GM19455 (cell line): ENCODE measurements at regions not wholly inside any gene's neighbourhood (a gene's known extent, or its start where the extent isn't known, plus 50 kb on each side); places are given as distances from the start of the nearest gene placed in this dataset.
A peak's percentile ranks its signal among the peaks of the same experiment; 100 is the strongest.
"Not testable (repeated sequence)": the region's sequence is repeated elsewhere in the genome, so short reads cannot be mapped to it uniquely, and the experiment has no call there.

Experiments used
- ATAC-seq: cut with Tn5 transposase; IDR thresholded peaks from one replicate; pipeline ENCODE4 v1.9.1; 2021; ENCODE audit not compliant: unreplicated experiment

DNA sequence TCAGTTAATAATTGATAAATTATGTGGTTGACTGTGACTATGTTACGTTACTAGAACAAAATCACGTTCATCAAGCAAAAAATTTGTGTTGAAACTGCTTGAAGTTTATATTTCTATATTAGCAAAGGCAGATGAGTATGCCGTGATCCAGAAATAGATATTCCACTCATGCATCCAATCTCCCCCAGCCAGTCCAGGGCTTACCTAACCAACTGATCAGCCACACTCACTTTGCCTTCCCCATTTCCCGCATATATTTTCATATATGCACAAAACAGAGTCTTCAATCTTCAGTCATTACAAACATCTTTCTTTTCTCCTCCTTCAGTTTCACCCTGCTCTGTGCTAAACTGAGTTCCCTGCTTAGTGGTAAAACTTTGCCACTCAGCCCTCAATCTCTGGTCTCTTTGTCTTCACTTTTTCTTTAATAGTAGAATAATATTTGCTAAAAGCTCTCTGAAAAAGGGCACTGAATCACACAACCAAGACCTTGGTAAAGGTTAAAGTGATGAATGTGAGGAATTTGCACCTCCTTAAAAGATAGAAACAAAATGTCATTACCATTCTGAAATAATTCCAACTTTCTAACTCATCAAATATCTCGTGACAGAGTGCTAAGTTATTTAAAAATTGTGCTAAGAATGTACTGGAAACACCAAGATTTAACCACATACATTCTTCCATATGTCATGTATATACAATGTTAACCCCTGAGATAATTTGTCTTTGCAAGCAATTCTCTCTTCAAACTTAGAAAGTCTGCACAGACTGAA is 893.2 kb upstream of the CRIM1 start:
- ATAC-seq = no peak

DNA sequence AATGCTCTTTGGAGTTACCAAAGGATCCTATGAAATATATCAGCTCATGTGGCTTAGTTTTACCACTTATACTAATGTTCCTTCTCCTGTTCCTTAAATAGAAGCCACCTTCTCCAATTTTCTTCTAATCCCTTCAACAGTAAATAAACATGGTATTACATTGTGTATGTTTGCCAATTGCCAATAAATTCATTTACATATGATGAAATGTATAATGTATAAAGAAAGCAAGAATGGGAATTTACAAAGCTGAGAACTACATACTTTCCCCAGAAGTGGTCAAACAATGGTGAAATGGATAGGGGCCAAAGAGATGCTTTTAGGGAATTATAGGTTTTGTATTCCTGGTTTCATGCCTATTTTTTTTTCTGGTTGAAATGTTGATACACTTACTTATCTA is 894.2 kb upstream of the CRIM1 start:
- ATAC-seq = no peak

GRCh38 chr2:35454966-35455638 is 900.5 kb upstream of the CRIM1 start:
- ATAC-seq = no peak

GRCh38 chr2:35447821-35448220 is 907.8 kb upstream of the CRIM1 start:
- ATAC-seq = no peak

GRCh38 chr2:35447215-35447614 is 908.4 kb upstream of the CRIM1 start:
- ATAC-seq = no peak

DNA sequence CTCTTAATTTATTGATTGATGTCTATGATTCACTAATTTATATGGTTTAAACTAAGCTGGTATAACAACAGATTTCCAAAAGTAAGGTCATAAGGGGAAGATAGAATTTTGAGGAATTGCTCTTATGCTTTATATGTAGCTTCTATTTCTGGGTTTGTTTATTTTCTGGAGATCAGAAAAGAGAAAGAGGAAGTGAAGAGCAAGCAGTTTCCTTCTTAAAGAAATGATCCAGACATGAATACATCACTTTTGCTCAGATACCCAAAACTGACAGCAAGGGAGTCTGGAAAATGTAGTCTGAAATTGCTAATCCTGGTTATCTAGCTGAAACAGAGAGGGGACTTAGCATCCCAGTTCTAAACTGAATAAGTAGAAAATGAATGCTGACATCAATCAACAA is 912.5 kb upstream of the CRIM1 start:
- ATAC-seq = no peak

GRCh38 chr2:35441575-35441974 is 914.0 kb upstream of the CRIM1 start:
- not testable (repeated sequence) for ATAC-seq

DNA sequence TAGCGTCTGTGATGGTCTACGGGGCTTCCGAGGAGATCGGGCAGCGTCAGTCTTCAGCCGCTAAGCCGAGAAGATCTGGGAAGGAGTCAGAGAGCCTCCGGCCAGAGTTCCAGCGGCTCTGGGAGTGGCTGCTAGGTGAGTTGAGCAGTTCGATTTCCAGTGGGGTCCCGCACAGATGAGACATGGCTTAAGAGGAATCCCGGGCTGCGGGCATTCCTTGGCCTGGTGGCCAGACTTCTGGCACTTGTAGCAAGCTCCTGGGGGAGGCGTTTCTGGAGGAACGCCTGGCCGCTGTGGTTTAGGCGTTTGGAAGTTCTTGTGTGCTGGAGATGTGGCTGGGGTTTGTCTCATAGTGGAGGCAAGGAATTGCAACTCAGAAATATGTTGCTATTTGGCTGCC is 915.3 kb upstream of the CRIM1 start:
- ATAC-seq = not testable (repeated sequence)

GRCh38 chr2:35436893-35437292 is 918.7 kb upstream of the CRIM1 start:
- ATAC-seq = not testable (repeated sequence)

DNA sequence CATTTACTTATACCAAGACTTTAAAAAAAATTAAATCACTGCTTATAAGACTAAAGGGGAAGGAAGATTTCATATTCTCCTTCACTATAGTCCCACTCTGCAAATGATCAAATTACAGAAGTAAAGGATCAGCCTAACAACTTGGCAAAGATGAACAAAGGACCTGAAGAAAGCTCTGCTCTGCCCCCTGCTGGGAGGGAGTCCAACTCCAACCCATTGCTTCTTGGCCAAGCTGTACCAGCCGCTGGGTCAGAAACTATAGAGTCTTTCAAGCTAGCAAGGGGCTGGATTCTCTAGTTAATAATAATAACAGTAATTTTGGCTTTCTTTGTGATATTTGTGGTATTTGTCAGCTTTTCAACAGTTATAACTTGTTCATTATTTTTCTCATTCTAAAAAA is 927.0 kb upstream of the CRIM1 start:
- peak; percentile 59 for ATAC-seq

GRCh38 chr2:35421485-35421884 is 934.1 kb upstream of the CRIM1 start:
- ATAC-seq = no peak

- no peak for ATAC-seq
Measured at GRCh38 chr2:35417293-35417692, 938.3 kb upstream of the CRIM1 start.

- ATAC-seq = no peak
Measured at GRCh38 chr2:35416391-35417140, 939.0 kb upstream of the CRIM1 start.

GRCh38 chr2:35415942-35416341 is 939.6 kb upstream of the CRIM1 start:
- ATAC-seq = no peak

DNA sequence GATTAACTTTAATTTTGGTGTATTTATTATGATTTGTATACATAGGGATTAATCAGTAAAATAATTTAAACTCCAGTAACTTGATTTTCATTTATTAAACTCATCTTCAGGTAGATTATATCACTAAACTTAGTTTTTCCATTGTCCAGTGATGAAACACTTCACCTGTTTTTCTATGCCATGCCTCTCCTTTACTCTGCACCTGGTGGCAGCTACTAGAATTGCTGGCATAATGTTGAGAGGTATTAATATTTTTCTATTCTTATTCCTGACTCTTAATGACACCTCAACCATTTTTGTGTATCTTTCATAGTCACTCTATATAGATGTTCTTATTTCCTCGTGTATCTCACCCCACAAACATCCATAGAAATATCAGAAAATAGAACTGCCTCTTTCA is 940.3 kb upstream of the CRIM1 start:
- no peak for ATAC-seq

GRCh38 chr2:35410431-35411061 is 945.0 kb upstream of the CRIM1 start:
- peak; percentile 78 for ATAC-seq

- ATAC-seq = no peak
Measured at GRCh38 chr2:35409762-35410161, 945.8 kb upstream of the CRIM1 start.

DNA sequence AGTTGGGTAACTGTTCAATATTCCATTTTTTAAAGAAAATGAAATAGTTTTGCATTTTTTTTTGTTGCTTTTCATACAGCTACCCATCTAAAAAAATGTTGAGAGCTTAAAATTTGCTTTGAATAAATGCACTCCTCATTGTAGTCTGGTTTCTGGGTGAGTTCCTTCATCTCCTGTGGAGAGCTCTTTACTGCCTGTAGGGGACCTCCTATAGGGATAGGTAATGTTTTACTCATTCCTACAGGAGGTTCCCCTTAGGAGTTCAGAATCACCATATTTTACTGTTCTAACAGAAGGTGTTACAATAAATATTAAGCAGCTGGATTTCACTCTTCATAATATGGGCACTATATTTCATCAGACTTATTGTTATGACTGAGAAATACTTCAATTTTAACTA is 947.3 kb upstream of the CRIM1 start:
- no peak for ATAC-seq

DNA sequence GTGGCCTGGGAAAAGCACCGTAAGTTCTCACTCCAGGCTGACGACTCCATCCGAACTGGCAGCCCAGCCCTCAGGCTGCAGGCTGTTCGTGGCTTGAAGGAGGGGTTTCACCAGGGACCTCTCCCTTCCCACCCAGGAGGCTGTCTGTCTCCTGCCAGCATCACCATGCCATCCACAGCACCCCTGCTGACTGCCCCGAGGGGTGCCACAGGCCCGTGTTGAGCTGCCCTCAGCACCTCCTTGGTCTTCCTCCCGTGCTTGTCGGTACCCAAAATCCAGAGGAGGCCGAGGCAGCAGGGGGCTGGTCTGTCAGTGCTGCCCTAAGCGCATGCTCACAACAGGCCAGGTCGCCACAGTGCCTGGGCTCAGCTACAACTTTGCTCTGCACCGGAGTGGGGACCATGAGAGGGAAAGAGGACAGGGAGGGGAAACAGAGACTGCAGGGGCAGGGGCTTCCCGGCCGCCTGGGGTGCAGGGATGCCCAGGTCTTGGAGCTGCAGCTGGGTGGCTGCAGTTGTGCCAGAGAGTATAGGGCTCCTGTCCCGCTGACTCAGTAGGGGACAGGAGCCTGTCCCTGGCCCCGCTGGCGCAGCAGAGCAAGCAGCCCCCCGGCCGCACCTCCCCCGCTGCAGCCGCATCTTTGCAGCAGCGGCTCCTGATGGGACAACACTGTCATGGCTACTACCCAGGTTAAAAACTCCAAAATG is 963.7 kb upstream of the CRIM1 start:
- ATAC-seq = no peak

DNA sequence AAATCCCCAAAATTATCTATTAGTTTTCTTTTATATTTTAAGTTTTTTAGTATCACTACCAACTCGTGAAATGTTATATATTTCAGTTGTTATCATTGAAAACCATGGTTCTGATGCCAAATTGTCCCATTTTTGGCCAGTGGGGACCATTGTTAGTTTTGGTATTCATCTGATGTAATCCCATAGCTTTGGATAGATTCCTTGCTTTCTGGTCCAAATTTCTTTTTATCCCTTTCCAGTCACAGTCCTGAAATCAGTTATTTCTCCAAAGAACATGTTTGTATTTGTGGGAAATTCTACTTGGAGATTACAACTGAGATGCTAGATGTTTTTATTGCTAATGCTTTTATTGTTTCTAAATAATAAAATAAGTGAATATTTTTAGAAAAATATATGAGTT is 976.8 kb upstream of the CRIM1 start:
- ATAC-seq = no peak

- ATAC-seq = no peak
Measured at GRCh38 chr2:35374845-35375244, 980.7 kb upstream of the CRIM1 start.
